ENCODE measurements at regions not wholly inside any gene's neighbourhood (a gene's known extent, or its start where the extent isn't known, plus 50 kb on each side); places are given as distances from the start of the nearest gene placed in this dataset.

GRCh38 chr11:26035696-26036095 lies 296.2 kb upstream of the ANO3 start:
- H3K4me3 ChIP-seq (replicated peaks; ENCODE audit: insufficient read depth, low read length), result no peak overlapping the region
- H3K27ac ChIP-seq (replicated peaks), result no peak overlapping the region
- no peak for DNase-seq (ENCODE audit: low read depth in 1 of 2, low spot score in 1 of 2)
- TF ChIP-seq POLR2AphosphoS5 (IDR thresholded peaks at IDR 0.05; ENCODE audit: low read depth), result no peak
- no peaks in the 10 kb centered on the region for H3K27me3 ChIP-seq (ENCODE audit: insufficient read depth, poor library complexity, severe bottlenecking)

DNA sequence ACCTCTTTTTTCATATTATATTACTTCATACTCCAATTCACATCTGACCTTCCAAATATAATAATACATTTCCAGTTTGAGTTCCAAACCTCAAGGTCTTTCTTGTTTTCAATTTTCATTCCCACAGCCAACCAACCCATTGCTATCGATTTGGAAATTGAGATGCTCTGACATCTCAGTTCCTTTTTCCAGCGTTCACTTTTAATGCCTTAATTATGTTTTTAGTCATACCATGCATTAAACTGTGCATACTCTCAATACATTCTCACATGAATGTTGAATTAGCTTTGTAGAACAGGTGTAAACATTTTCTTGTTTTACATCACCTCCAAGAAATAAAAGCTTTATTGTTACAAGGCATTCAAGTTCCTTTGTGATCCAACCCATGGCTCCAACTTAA lies 294.2 kb upstream of the ANO3 start:
- DNase-seq (ENCODE audit: low read depth in 1 of 2, low spot score in 1 of 2), result no peak
- TF ChIP-seq SPI1 (IDR thresholded peaks at IDR 0.05; ENCODE audit: borderline replicate concordance, low read depth) (no peak), GABPA (IDR thresholded peaks at IDR 0.05; ENCODE audit: low read depth) (no peak), POLR2AphosphoS5 (IDR thresholded peaks at IDR 0.05; ENCODE audit: low read depth) (no peak)
- TF ChIP-seq, protein P1, sequence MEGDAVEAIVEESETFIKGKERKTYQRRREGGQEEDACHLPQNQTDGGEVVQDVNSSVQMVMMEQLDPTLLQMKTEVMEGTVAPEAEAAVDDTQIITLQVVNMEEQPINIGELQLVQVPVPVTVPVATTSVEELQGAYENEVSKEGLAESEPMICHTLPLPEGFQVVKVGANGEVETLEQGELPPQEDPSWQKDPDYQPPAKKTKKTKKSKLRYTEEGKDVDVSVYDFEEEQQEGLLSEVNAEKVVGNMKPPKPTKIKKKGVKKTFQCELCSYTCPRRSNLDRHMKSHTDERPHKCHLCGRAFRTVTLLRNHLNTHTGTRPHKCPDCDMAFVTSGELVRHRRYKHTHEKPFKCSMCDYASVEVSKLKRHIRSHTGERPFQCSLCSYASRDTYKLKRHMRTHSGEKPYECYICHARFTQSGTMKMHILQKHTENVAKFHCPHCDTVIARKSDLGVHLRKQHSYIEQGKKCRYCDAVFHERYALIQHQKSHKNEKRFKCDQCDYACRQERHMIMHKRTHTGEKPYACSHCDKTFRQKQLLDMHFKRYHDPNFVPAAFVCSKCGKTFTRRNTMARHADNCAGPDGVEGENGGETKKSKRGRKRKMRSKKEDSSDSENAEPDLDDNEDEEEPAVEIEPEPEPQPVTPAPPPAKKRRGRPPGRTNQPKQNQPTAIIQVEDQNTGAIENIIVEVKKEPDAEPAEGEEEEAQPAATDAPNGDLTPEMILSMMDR (IDR thresholded peaks at IDR 0.05; ENCODE audit: insufficient read depth, low read length), result no peak
- TF ChIP-seq, protein P2, sequence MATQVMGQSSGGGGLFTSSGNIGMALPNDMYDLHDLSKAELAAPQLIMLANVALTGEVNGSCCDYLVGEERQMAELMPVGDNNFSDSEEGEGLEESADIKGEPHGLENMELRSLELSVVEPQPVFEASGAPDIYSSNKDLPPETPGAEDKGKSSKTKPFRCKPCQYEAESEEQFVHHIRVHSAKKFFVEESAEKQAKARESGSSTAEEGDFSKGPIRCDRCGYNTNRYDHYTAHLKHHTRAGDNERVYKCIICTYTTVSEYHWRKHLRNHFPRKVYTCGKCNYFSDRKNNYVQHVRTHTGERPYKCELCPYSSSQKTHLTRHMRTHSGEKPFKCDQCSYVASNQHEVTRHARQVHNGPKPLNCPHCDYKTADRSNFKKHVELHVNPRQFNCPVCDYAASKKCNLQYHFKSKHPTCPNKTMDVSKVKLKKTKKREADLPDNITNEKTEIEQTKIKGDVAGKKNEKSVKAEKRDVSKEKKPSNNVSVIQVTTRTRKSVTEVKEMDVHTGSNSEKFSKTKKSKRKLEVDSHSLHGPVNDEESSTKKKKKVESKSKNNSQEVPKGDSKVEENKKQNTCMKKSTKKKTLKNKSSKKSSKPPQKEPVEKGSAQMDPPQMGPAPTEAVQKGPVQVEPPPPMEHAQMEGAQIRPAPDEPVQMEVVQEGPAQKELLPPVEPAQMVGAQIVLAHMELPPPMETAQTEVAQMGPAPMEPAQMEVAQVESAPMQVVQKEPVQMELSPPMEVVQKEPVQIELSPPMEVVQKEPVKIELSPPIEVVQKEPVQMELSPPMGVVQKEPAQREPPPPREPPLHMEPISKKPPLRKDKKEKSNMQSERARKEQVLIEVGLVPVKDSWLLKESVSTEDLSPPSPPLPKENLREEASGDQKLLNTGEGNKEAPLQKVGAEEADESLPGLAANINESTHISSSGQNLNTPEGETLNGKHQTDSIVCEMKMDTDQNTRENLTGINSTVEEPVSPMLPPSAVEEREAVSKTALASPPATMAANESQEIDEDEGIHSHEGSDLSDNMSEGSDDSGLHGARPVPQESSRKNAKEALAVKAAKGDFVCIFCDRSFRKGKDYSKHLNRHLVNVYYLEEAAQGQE (IDR thresholded peaks at IDR 0.05; ENCODE audit: insufficient replicate concordance, low read depth), result no peak
- Histone ChIP-seq H3K27ac (replicated peaks) (no peak overlapping the region), H3K27me3 (ENCODE audit: insufficient read depth, poor library complexity, severe bottlenecking) (no peaks in the 10 kb centered on the region), H3K4me3 (replicated peaks; ENCODE audit: insufficient read depth, low read length) (no peak overlapping the region)

- no peaks in the 10 kb centered on the region for H3K27me3 ChIP-seq (ENCODE audit: insufficient read depth, poor library complexity, severe bottlenecking)
- H3K4me3 ChIP-seq (replicated peaks; ENCODE audit: insufficient read depth, low read length), result no peak overlapping the region
- TF ChIP-seq SPI1 (IDR thresholded peaks at IDR 0.05; ENCODE audit: borderline replicate concordance, low read depth) (no peak), GABPA (IDR thresholded peaks at IDR 0.05; ENCODE audit: low read depth) (no peak)
- TF ChIP-seq, protein P2 (IDR thresholded peaks at IDR 0.05; ENCODE audit: insufficient replicate concordance, low read depth), result no peak
- no peak for DNase-seq (ENCODE audit: low read depth in 1 of 2, low spot score in 1 of 2)
- H3K27ac ChIP-seq (replicated peaks), result no peak overlapping the region
Observed at GRCh38 chr11:26040339-26040738, 291.6 kb upstream of the ANO3 start.

DNA sequence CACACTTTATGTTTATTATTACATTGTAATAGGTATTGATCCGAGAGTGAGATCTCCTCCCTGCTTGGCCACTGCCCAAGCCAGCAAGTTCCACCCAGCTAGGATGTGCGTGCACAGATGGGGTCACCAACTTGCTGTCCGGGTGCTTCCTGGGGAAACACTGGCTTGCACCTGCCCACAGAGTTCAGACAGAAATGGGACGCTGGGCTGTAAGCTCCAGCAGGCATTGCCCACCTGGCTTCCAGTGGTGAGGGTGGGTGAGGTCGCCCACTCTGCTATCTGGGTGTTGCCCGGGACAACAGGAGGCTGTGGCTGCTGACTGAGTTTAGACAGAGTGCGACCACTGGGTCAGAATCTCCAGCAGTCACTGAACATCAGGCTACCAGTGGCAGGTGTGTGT lies 289.8 kb upstream of the ANO3 start:
- H3K4me3 ChIP-seq (replicated peaks; ENCODE audit: insufficient read depth, low read length), result no peak overlapping the region
- no peaks in the 10 kb centered on the region for H3K27me3 ChIP-seq (ENCODE audit: insufficient read depth, poor library complexity, severe bottlenecking)
- H3K27ac ChIP-seq (replicated peaks), result no peak overlapping the region
- no peak for TF ChIP-seq SPI1 (IDR thresholded peaks at IDR 0.05; ENCODE audit: borderline replicate concordance, low read depth)
- TF ChIP-seq, protein P1 (IDR thresholded peaks at IDR 0.05; ENCODE audit: insufficient read depth, low read length), result no peak
- no peak for TF ChIP-seq POLR2AphosphoS5 (IDR thresholded peaks at IDR 0.05; ENCODE audit: low read depth)
- TF ChIP-seq, protein P2 (IDR thresholded peaks at IDR 0.05; ENCODE audit: insufficient replicate concordance, low read depth), result no peak
- no peak for TF ChIP-seq GABPA (IDR thresholded peaks at IDR 0.05; ENCODE audit: low read depth)
- no peak for DNase-seq (ENCODE audit: low read depth in 1 of 2, low spot score in 1 of 2)
